OCI-LY7 (cell line): ENCODE measurements at regions not wholly inside any gene's neighbourhood (a gene's known extent, or its start where the extent isn't known, plus 50 kb on each side); places are given as distances from the start of the nearest gene placed in this dataset.

Source experiments
- EZH2phosphoT487 ChIP-seq: fragments of 200-600 bp; sonication (generic); IDR thresholded peaks from 2 replicates; pipeline ENCODE4 v1.6.1; 2018; ENCODE audit warnings: low read depth, borderline replicate concordance, mild to moderate bottlenecking, mixed run types, antibody characterized with exemption, low read length, moderate library complexity, mixed read lengths
- TF ChIP-seq, protein P1 (sequence below): fragments of 200-600 bp; sonication (generic); conservative IDR thresholded peaks from 2 replicates; pipeline ENCODE4 v1.5.1; 2014; ENCODE audit warnings: mild to moderate bottlenecking, antibody characterized with exemption, low read length, moderate library complexity, mixed read lengths

DNA sequence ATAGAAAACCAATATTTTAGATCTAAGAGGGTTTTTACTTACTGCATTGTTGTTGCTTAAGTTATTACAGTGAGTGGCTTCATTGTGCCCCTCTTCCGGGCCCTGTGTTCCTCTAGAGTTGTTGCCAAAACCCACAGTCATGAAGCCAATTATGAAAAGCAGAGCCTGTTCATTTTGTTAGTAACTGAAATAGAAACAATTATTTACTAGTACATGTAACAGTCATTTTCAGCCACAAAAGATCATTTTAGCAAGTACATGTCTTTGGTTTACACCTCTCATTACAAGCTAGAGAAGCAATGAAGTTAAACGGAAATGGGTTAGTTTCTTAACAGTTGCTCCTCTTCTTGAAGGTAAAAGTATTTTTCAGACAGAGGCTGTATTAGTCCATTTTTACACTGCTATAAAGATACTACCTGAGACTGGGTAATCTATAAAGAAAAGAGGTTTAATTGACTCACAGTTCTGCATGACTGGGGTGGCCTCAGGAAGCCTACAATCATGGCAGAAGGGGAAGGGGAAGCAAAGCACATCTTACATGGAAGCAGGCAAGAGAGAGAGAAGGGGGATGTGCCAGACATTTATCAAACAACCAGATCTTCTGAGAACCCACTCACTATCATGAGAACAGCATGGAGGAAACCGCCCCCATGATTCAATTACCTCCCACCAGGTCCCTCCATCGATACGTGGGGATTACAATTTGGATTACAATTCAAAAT lies 380.5 kb downstream of the SFMBT2 start:
- TF ChIP-seq, protein P1, sequence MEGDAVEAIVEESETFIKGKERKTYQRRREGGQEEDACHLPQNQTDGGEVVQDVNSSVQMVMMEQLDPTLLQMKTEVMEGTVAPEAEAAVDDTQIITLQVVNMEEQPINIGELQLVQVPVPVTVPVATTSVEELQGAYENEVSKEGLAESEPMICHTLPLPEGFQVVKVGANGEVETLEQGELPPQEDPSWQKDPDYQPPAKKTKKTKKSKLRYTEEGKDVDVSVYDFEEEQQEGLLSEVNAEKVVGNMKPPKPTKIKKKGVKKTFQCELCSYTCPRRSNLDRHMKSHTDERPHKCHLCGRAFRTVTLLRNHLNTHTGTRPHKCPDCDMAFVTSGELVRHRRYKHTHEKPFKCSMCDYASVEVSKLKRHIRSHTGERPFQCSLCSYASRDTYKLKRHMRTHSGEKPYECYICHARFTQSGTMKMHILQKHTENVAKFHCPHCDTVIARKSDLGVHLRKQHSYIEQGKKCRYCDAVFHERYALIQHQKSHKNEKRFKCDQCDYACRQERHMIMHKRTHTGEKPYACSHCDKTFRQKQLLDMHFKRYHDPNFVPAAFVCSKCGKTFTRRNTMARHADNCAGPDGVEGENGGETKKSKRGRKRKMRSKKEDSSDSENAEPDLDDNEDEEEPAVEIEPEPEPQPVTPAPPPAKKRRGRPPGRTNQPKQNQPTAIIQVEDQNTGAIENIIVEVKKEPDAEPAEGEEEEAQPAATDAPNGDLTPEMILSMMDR = no peak
- TF ChIP-seq EZH2phosphoT487 = no peak
